D721Med (cell line): ENCODE measurements at regions not wholly inside any gene's neighbourhood (a gene's known extent, or its start where the extent isn't known, plus 50 kb on each side); places are given as distances from the start of the nearest gene placed in this dataset.

Source experiments
- DNase-seq: peaks from one replicate; pipeline ENCODE4 v3.0.0; 2011; ENCODE audit warnings: low spot score; ENCODE audit not compliant: insufficient read length
- FAIRE-seq: peaks from 2 replicates; lab custom pipeline; 2011; peaks lifted over from hg19 to GRCh38; lab: Jason Lieb, UNC
- TF ChIP-seq, protein P1 (sequence below): IDR thresholded peaks from 2 replicates; pipeline ENCODE4 v1.5.1; 2012; ENCODE audit warnings: mild to moderate bottlenecking, control low read depth; ENCODE audit not compliant: insufficient read depth; ENCODE audit errors: missing control alignments

DNA sequence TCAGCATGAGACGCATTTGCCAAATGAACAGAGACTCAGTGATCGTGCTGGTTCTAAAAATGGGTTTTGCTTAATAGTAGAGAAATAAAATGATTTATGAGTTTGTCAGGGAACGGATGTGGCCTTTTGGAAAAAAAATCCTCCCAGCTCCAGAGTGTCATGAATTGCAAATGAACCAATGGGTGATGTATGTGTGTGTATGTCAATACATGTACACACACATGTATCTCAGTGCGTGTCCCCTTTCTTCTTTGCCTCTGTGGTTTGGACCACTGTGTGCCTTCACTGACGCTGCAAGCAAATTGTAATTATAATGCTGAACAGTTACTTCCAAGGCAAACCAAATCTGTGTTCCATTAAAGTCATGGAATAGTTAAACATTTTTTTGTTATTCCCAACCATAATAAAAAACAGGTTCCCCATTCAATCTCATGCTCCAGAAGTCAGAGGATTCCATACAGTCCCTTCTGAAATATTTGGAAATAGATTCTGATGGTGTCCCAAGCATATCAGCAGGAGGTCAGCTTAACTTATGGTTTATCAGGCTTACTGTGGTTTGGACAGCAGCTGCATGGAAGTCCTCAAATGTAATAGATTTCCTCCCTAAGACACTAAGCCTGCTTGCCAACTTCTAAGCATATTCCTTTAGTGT lies 630.5 kb downstream of the ACTL7B start:
- FAIRE-seq, result no peak
- DNase-seq, result no peak
- TF ChIP-seq, protein P1, sequence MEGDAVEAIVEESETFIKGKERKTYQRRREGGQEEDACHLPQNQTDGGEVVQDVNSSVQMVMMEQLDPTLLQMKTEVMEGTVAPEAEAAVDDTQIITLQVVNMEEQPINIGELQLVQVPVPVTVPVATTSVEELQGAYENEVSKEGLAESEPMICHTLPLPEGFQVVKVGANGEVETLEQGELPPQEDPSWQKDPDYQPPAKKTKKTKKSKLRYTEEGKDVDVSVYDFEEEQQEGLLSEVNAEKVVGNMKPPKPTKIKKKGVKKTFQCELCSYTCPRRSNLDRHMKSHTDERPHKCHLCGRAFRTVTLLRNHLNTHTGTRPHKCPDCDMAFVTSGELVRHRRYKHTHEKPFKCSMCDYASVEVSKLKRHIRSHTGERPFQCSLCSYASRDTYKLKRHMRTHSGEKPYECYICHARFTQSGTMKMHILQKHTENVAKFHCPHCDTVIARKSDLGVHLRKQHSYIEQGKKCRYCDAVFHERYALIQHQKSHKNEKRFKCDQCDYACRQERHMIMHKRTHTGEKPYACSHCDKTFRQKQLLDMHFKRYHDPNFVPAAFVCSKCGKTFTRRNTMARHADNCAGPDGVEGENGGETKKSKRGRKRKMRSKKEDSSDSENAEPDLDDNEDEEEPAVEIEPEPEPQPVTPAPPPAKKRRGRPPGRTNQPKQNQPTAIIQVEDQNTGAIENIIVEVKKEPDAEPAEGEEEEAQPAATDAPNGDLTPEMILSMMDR, result no peak

DNA sequence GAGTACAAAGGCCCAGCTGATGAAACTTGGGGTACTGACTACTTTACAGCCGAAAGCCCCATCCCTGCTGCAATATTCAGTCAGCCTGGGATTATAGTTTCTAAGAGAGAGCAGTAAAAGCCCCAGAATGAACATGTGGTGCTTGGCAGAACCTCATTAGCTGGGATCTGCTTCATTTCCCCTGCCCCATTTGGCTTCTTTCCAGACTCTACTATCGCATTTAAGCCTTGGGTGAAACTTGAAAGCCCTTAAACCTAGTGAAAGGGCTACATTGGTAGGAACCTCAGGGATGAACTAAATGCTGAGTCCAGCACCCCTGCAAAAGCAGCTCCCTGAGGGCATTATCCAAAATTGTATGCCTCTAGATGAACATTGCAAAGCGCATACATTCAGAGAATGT lies 631.1 kb downstream of the ACTL7B start:
- DNase-seq (no peak), FAIRE-seq (no peak)
- TF ChIP-seq, protein P1, result no peak

DNA sequence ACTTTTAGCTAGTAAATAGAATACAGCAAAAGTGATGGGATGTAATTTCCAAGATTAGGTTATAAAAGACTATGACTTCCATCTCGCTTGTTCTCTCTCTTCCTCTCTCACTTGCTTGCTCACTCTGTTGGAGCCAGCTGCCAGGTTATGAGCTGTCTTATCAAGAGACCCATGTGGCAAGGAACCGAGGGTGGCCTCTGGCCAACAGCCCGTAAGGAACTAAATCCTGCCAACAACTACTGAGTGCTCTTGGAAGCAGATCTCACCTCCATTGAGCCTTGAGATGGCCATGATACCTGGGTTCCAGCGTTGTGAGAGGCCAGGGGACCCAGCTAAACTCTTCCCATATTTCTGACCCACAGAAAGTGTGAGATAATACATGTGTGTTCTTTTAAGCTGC lies 636.1 kb downstream of the ACTL7B start:
- TF ChIP-seq, protein P1, result no peak
- FAIRE-seq (no peak), DNase-seq (no peak)

DNA sequence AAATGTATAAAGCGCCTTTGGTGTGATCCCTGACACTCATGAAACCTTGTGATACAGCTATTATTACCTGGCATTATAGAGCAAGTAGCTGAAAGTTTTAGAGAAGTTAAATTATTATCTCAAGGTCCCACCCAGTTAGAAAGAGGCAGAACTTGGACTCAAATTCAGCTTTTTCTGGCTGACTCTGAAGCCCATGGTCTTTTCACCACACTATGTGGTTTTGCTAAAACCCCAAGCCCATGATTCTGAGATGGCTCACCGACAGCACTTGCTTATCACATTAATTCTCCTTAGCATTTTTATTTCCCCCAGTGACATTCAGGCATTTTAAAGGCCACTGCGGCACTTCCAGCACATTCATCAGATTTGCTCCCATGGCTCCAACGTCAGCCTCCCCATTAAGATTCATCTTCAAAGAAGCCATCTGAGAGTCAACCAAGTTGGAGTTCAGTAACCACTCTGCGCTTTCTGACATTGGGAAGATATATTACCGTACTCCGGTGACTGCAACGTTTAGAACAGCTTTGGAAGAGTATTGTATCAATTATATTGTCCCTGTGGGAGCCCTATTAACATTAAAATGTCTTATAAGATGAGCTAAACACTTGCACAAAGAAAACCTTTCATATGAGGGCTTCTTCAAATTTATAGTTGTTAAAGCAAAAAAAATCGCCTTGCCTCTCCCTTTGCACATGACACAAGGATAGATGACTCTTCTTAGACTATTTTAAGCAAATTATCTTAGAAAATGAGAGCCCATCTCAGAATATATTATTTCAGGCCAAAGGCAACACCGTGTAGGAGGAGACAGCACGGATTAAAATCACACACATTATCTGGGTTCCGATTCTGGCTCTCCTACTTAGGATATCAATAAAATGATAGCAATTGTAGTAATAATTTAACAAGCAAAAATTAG lies 638.1 kb downstream of the ACTL7B start:
- TF ChIP-seq, protein P1, result no peak
- DNase-seq (no peak), FAIRE-seq (no peak)

DNA sequence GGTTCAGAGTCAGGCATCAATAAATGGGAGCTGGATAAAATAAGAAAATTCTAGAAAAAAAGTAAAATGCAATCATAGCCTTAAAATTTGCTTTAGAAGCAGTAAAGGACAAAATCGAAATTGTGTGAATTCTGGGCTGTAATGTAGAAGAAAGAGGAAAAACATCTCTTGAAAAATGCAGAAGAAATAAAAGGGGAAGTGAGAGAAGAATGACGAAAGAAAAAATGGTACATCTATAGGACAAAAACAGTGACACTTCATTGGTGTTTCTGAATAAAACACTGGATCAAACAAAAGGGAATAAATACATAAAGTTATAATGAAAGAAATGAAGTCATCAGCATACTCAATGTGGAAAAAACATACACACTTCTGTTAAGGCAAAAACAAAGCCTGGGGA lies 642.3 kb downstream of the ACTL7B start:
- no peak for DNase-seq
- no peak for FAIRE-seq
- TF ChIP-seq, protein P1, result no peak

DNA sequence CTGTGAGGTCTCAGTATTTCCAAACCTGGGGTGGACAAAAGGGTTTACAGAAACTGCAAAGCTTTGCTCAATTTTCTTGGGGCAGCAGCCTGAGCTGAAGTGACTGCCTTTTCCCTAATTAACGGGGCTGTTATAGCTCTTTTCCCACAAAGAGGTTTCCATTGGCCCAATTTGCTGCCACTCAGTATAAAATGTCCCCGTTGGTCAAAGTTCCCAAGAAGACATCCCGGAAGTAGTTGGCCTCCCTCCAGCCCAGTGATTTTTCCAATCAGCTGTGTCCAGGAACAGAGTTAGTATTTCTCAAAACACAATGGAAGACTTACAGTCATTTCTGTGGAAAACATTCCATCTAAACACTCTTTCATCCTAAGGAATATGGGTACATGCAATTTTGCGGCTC lies 643.6 kb downstream of the ACTL7B start:
- no peak for DNase-seq
- TF ChIP-seq, protein P1, result no peak

More for the DNA sequence above, 643.6 kb downstream of the ACTL7B start:
- no peak for FAIRE-seq
